IMR-90 (cell line): ENCODE measurements at regions not wholly inside any gene's neighbourhood (a gene's known extent, or its start where the extent isn't known, plus 50 kb on each side); places are given as distances from the start of the nearest gene placed in this dataset.

Experiments
- ATAC-seq: fragments of 200-7000 bp; cut with Tn5 transposase; 2 replicates; pipeline ENCODE4 v1.9.1; 2020; ENCODE audit warnings: low read depth, mild to moderate bottlenecking, moderate library complexity
- BruUV-seq: library from RNA; stranded (reverse); fragments of 400-500 nt; replicated peaks from 2 replicates; lab custom pipeline; 2021; lab: Mats Ljungman, UMichigan
- CTCF ChIA-PET: fragments of 300-600 bp; formaldehyde crosslinking; extraction: SDS; loops from one replicate; lab custom pipeline; 2021; ENCODE audit warnings: antibody characterized with exemption; lab: Yijun Ruan, JAX
- POLR2A ChIA-PET: fragments of 300-600 bp; sonication (Branson Sonifier 250); formaldehyde crosslinking; loops from one replicate; lab custom pipeline; 2022; ENCODE audit warnings: antibody characterized with exemption; ENCODE audit not compliant: unreplicated experiment; lab: Charles Lee
- DNase-seq: peaks from one replicate; pipeline ENCODE4 v3.0.0; 2013
- H2AFZ ChIP-seq: replicated peaks from 2 replicates; pipeline ENCODE3; 2013; ENCODE audit warnings: low read length, mild to moderate bottlenecking; ENCODE audit not compliant: poor library complexity
- H2AK5ac ChIP-seq: 2 replicates; pipeline ENCODE4 v1.6.1; 2013; ENCODE audit warnings: low read depth, low read length, inconsistent platforms
- H2AK9ac ChIP-seq: replicated peaks from 2 replicates; pipeline ENCODE3; 2013; ENCODE audit warnings: mild to moderate bottlenecking, low read depth, low read length, moderate library complexity; ENCODE audit not compliant: poor library complexity
- H2BK120ac ChIP-seq: 2 replicates; pipeline ENCODE4 v1.6.1; 2013; ENCODE audit warnings: low read depth, low read length, inconsistent platforms
- H2BK15ac ChIP-seq: 3 replicates; pipeline ENCODE4 v1.6.1; 2013; ENCODE audit warnings: low read depth, low read length, inconsistent platforms
- H2BK20ac ChIP-seq: 2 replicates; pipeline ENCODE4 v1.6.1; 2013; ENCODE audit warnings: low read depth, mild to moderate bottlenecking, inconsistent platforms, low read length, moderate library complexity
- H2BK5ac ChIP-seq: 2 replicates; pipeline ENCODE4 v1.6.1; 2013; ENCODE audit warnings: mild to moderate bottlenecking, low read depth, low read length, inconsistent platforms; ENCODE audit not compliant: poor library complexity, severe bottlenecking
- H3K14ac ChIP-seq: replicated peaks from 2 replicates; pipeline ENCODE4 v1.6.1; 2013; ENCODE audit warnings: low read depth, low read length, inconsistent platforms
- H3K18ac ChIP-seq: 2 replicates; pipeline ENCODE4 v1.6.1; 2013; ENCODE audit warnings: low read depth, low read length, control low read depth
- H3K23ac ChIP-seq: 2 replicates; pipeline ENCODE4 v1.6.1; 2013; ENCODE audit warnings: low read depth, low read length, inconsistent platforms
- H3K27ac ChIP-seq: 2 replicates; pipeline ENCODE4 v1.5.1; 2013; ENCODE audit warnings: mild to moderate bottlenecking, control low read depth, low read length; ENCODE audit not compliant: insufficient read depth
- H3K27me3 ChIP-seq: 2 replicates; pipeline ENCODE4 v1.6.1; 2013; ENCODE audit warnings: low read length; ENCODE audit not compliant: control insufficient read depth, insufficient read depth
- H3K36me3 ChIP-seq: 2 replicates; pipeline ENCODE4 v1.6.1; 2013; ENCODE audit warnings: low read length, mixed read lengths; ENCODE audit not compliant: control insufficient read depth, insufficient read depth
- H3K4ac ChIP-seq: 2 replicates; pipeline ENCODE4 v1.6.1; 2013; ENCODE audit warnings: low read depth, low read length, inconsistent platforms
- H3K4me1 ChIP-seq: 2 replicates; pipeline ENCODE4 v1.6.1; 2013; ENCODE audit warnings: low read length, mixed read lengths; ENCODE audit not compliant: control insufficient read depth, insufficient read depth
- H3K4me2 ChIP-seq: 2 replicates; pipeline ENCODE4 v1.6.1; 2013; ENCODE audit warnings: low read depth, mild to moderate bottlenecking, control low read depth, low read length, moderate library complexity
- H3K4me3 ChIP-seq: 2 replicates; pipeline ENCODE4 v1.5.1; 2013; ENCODE audit warnings: low read depth, mild to moderate bottlenecking, control low read depth, low read length, moderate library complexity; ENCODE audit not compliant: insufficient read depth
- H3K56ac ChIP-seq: 2 replicates; pipeline ENCODE4 v1.6.1; 2013; ENCODE audit warnings: low read length, inconsistent platforms; ENCODE audit not compliant: insufficient read depth; ENCODE audit errors: extremely low read depth
- H3K79me1 ChIP-seq, 2 experiments: 2 replicates each; pipeline ENCODE4 v1.6.1; 2013; ENCODE audit warnings: low read length in 2 of 2, inconsistent platforms in 1 of 2, low read depth in 1 of 2
- H3K9ac ChIP-seq: 2 replicates; pipeline ENCODE4 v1.6.1; 2013; ENCODE audit warnings: low read depth, low read length, control low read depth
- H3K9me1 ChIP-seq: 2 replicates; pipeline ENCODE4 v1.6.1; 2013; ENCODE audit warnings: low read length, inconsistent platforms; ENCODE audit not compliant: insufficient read depth
- H3K9me3 ChIP-seq: 2 replicates; pipeline ENCODE4 v1.6.1; 2013; ENCODE audit warnings: low read length; ENCODE audit not compliant: control insufficient read depth, insufficient read depth
- H4K20me1 ChIP-seq: 2 replicates; pipeline ENCODE4 v1.6.1; 2013; ENCODE audit warnings: low read length, inconsistent platforms; ENCODE audit not compliant: insufficient read depth
- H4K5ac ChIP-seq: 2 replicates; pipeline ENCODE4 v1.6.1; 2013; ENCODE audit warnings: mild to moderate bottlenecking, low read depth, low read length, control low read depth
- H4K8ac ChIP-seq, 2 experiments: 2 replicates each; pipeline ENCODE4 v1.6.1; 2013; ENCODE audit warnings: low read depth in 2 of 2, low read length in 2 of 2, control low read depth in 1 of 2, inconsistent platforms in 1 of 2
- H4K91ac ChIP-seq: 2 replicates; pipeline ENCODE4 v1.6.1; 2013; ENCODE audit warnings: low read depth, low read length, inconsistent platforms; ENCODE audit not compliant: insufficient read depth
- CEBPB ChIP-seq: IDR thresholded peaks from 2 replicates; pipeline ENCODE4 v1.6.1; 2012; ENCODE audit warnings: low read depth, low read length, improper control_type of control experiment
- CHD1 ChIP-seq: IDR thresholded peaks from 2 replicates; pipeline ENCODE4 v1.6.1; 2012; ENCODE audit warnings: low read depth, low read length, improper control_type of control experiment
- ELK1 ChIP-seq: fragments of 150-350 bp; IDR thresholded peaks from 2 replicates; pipeline ENCODE4 v1.6.1; 2016; ENCODE audit warnings: low read depth, mild to moderate bottlenecking, low read length, moderate library complexity, borderline replicate concordance
- MAZ ChIP-seq: IDR thresholded peaks from 2 replicates; pipeline ENCODE4 v1.6.1; 2012; ENCODE audit warnings: low read depth, mild to moderate bottlenecking, low read length, improper control_type of control experiment, moderate library complexity, borderline replicate concordance
- NFE2L2 ChIP-seq: fragments of 150-350 bp; IDR thresholded peaks from 2 replicates; pipeline ENCODE4 v1.6.1; 2016; ENCODE audit warnings: low read depth, mild to moderate bottlenecking, low read length
- POLR2A ChIP-seq: IDR thresholded peaks from 2 replicates; pipeline ENCODE4 v1.6.1; 2012; ENCODE audit warnings: mild to moderate bottlenecking, low read depth, low read length
- RFX5 ChIP-seq: IDR thresholded peaks from 2 replicates; pipeline ENCODE4 v1.8.0; 2012; ENCODE audit warnings: low read depth, mild to moderate bottlenecking, low read length, moderate library complexity
- SMC3 ChIP-seq: fragments of 150-350 bp; IDR thresholded peaks from 2 replicates; pipeline ENCODE4 v1.6.1; 2016; ENCODE audit warnings: low read depth, mild to moderate bottlenecking, antibody characterized with exemption, low read length, moderate library complexity
- dilution Hi-C: fragments of 300-500 bp; cut with HindIII; formaldehyde crosslinking; loops from one replicate; pipeline ENCODE4 v1.14.3; 2018; ENCODE audit warnings: low sequenced_read_pairs; ENCODE audit not compliant: unreplicated experiment
- in situ Hi-C: fragments of 300-500 bp; cut with MboI; formaldehyde crosslinking; loops from 3 replicates; pipeline ENCODE4 v1.14.3; 2019; ENCODE audit warnings: low sequenced_read_pairs, inconsistent platforms, mixed read lengths
- intact Hi-C: fragments of 100-400 bp; cut with micrococcal nuclease; formaldehyde crosslinking; loops from 2 replicates; pipeline ENCODE4 v1.10.0; 2022

DNA sequence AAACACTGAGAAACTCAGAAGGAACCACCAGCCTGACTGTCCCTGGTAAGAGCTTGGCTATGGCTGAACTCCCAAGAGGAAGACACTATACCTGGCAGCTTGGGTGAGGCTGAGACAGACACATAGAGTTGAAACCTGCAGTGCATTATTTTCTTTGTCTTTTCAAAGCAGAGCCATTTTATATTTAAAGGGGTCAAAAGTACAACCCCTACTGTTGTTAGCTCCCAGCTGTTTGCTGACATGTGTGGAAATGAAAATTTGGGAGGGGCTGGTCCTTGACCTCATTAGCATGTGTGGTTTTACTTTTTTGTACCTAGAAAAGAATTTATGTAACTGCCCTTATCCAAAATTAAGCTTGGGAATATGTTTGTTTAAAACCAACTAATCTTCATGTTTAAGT lies 309.0 kb downstream of the RPRM start:
- Histone ChIP-seq H2BK120ac (no peak overlapping the region), H3K4me1 (no peaks in the 10 kb centered on the region), H2AK9ac (no peak overlapping the region), H3K4me3 (no peak overlapping the region), H3K4ac (no peak overlapping the region), H4K91ac (no peak overlapping the region), H2AFZ (no peak overlapping the region), H2BK15ac (no peak overlapping the region), H2BK20ac (no peak overlapping the region), H3K36me3 (no peaks in the 10 kb centered on the region), H3K79me1 (no peaks in the 10 kb centered on the region), H4K8ac (no peak overlapping the region), H3K14ac (no peak overlapping the region), H3K9ac (no peak overlapping the region), H3K4me2 (no peak overlapping the region), H3K23ac (no peak overlapping the region), H3K9me1 (no peaks in the 10 kb centered on the region), H3K27ac (no peak overlapping the region), H2BK5ac (no peak overlapping the region), H3K27me3 (no peaks in the 10 kb centered on the region), H4K20me1 (no peaks in the 10 kb centered on the region), H2AK5ac (no peak overlapping the region), H3K56ac (no peak overlapping the region), H3K9me3 (peaks cover 6% of the 10 kb centered on the region; the same call in 1 of the 2 replicates), H3K18ac (no peak overlapping the region), H4K5ac (no peak overlapping the region)
- no peak for TF ChIP-seq POLR2A
- no peak for TF ChIP-seq CEBPB
- TF ChIP-seq ELK1: no peak
- TF ChIP-seq MAZ: no peak
- TF ChIP-seq NFE2L2: no peak
- TF ChIP-seq CHD1: no peak
- no peak for TF ChIP-seq SMC3
- no peak for TF ChIP-seq RFX5
- no peak for ATAC-seq
- intact Hi-C loops (no loop called here), in situ Hi-C loops (no loop called here), dilution Hi-C loops (no loop called here)
- BruUV-seq: no TSS peak
- POLR2A ChIA-PET: no interaction called here
- DNase-seq: no peak
- CTCF ChIA-PET: interaction anchor here (0.6 kb wide), 1 partner anchor 90 kb away, joined by 8 read pairs; no protein-coding TSS in a partner anchor
